GM12872 (cell line): ENCODE measurements at regions not wholly inside any gene's neighbourhood (a gene's known extent, or its start where the extent isn't known, plus 50 kb on each side); places are given as distances from the start of the nearest gene placed in this dataset.

ENCODE experiments used
- CTCF ChIP-seq: IDR thresholded peaks from 3 replicates; pipeline ENCODE4 v1.5.1; 2011; ENCODE audit warnings: low read depth, mild to moderate bottlenecking, low read length, moderate library complexity; ENCODE audit not compliant: insufficient read depth

GRCh38 chrX:122055460-122055859, 1008.0 kb downstream of the GLUD2 start:
- TF ChIP-seq CTCF: no peak

GRCh38 chrX:122055979-122056715, 1008.7 kb downstream of the GLUD2 start:
- no peak for TF ChIP-seq CTCF

GRCh38 chrX:122076241-122076640, 1028.8 kb downstream of the GLUD2 start:
- no peak for TF ChIP-seq CTCF

- TF ChIP-seq CTCF: no peak
Observed at GRCh38 chrX:122078079-122078478, 1030.7 kb downstream of the GLUD2 start.

GRCh38 chrX:122087341-122087740, 1039.9 kb downstream of the GLUD2 start:
- TF ChIP-seq CTCF: no peak

GRCh38 chrX:122091571-122091970, 1044.2 kb downstream of the GLUD2 start:
- TF ChIP-seq CTCF: no peak

GRCh38 chrX:122092360-122092759, 1045.0 kb downstream of the GLUD2 start:
- TF ChIP-seq CTCF: no peak

GRCh38 chrX:122092978-122093377, 1045.6 kb downstream of the GLUD2 start:
- no peak for TF ChIP-seq CTCF
